COLO829 (cell line): ENCODE measurements at regions not wholly inside any gene's neighbourhood (a gene's known extent, or its start where the extent isn't known, plus 50 kb on each side); places are given as distances from the start of the nearest gene placed in this dataset.
A peak's percentile ranks its signal among the peaks of the same experiment; 100 is the strongest.

Experiments
- DNase-seq: peaks from one replicate; pipeline ENCODE4 v3.0.0; 2012; ENCODE audit warnings: low spot score

- DNase-seq, result no peak
Measured at GRCh38 chr2:15719566-15720313, 128.1 kb downstream of the DDX1 start.

GRCh38 chr2:15720561-15721307 lies 129.1 kb downstream of the DDX1 start:
- DNase-seq, result no peak

- DNase-seq, result no peak
Measured at GRCh38 chr2:15721411-15722067, 129.9 kb downstream of the DDX1 start.

- DNase-seq, result no peak
Measured at GRCh38 chr2:15722980-15723379, 131.3 kb downstream of the DDX1 start.

- no peak for DNase-seq
Measured at GRCh38 chr2:15724235-15724634, 132.6 kb downstream of the DDX1 start.

- DNase-seq, result no peak
Measured at GRCh38 chr2:15725101-15725781, 133.6 kb downstream of the DDX1 start.

- no peak for DNase-seq
Measured at GRCh38 chr2:15725782-15726112, 134.1 kb downstream of the DDX1 start.

- DNase-seq, result no peak
Measured at GRCh38 chr2:15726321-15727057, 134.8 kb downstream of the DDX1 start.

GRCh38 chr2:15727396-15728244 lies 136.0 kb downstream of the DDX1 start:
- no peak for DNase-seq

GRCh38 chr2:15728245-15728938 lies 136.7 kb downstream of the DDX1 start:
- DNase-seq, result no peak

GRCh38 chr2:15729001-15729400 lies 137.3 kb downstream of the DDX1 start:
- no peak for DNase-seq

- DNase-seq, result peak; percentile 25
Measured at GRCh38 chr2:15729709-15730544, 138.3 kb downstream of the DDX1 start.

- peak; percentile 93 for DNase-seq
Measured at GRCh38 chr2:15730545-15731212, 139.0 kb downstream of the DDX1 start.

GRCh38 chr2:15731213-15731888 lies 139.7 kb downstream of the DDX1 start:
- DNase-seq, result no peak

GRCh38 chr2:15731889-15732271 lies 140.2 kb downstream of the DDX1 start:
- no peak for DNase-seq

- no peak for DNase-seq
Measured at GRCh38 chr2:15732341-15733077, 140.8 kb downstream of the DDX1 start.

GRCh38 chr2:15733867-15734673 lies 142.4 kb downstream of the DDX1 start:
- DNase-seq, result no peak
